ENCODE measurements at regions not wholly inside any gene's neighbourhood (a gene's known extent, or its start where the extent isn't known, plus 50 kb on each side); places are given as distances from the start of the nearest gene placed in this dataset.
"Not testable (repeated sequence)": the region's sequence is repeated elsewhere in the genome, so short reads cannot be mapped to it uniquely, and the experiment has no call there.

GRCh38 chr1:71345491-71345890 lies 264.7 kb upstream of the ZRANB2 start:
- DNase-seq (ENCODE audit: low read depth): no peak

GRCh38 chr1:71343686-71344416 lies 263.0 kb upstream of the ZRANB2 start:
- no peak for DNase-seq (ENCODE audit: low read depth)

- DNase-seq (ENCODE audit: low read depth): no peak
These were observed 258.4 kb upstream of the ZRANB2 start for GRCh38 chr1:71339238-71339637.

- no peak for DNase-seq (ENCODE audit: low read depth)
These were observed 250.2 kb upstream of the ZRANB2 start for GRCh38 chr1:71330991-71331390.

DNA sequence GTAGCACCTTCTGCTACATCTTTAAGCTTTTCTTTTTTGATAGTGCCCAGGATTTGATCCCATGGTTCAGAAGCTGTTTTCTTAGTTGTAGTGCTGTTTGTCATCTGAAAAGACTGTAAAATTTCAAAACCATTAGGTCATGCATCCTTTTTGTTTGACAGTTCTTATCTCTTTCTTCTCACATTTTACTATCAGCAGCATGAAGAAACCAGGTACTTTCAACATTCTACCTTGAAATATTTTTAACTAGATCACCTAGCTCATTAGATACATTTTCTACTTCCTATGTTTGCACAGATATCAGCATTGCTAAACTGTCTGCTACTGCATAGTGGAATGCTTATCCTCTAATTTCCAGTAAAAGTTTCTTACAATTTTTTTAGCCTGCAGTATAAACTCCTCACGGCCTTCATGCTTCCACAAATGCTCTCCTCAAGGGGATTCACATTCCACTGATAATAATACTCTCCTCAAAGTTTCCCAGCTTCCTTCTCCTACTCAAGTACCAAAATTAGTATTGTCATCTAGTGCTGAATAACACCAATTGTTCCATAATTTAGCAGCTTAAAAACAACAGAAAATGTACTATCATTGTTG lies 243.9 kb upstream of the ZRANB2 start:
- no peak for DNase-seq (ENCODE audit: low read depth)

DNA sequence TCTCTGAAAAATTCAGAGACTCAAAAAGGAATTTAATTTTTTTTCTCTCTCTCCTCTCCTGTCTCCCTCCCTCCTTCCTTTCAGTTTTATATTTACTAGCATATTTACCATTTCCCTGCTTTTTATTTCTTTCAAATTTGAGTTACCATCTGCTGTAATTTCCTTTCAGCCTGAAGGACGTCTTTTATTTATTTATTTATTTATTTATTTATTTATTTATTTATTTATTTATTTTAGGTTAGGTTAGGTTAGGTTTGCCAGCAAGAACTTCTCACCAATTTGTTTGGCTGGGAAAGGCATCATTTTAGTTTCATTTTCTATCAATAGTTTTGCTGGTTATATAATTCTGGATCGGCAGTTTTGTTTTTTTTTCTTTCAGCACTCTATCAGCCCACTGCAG lies 231.7 kb upstream of the ZRANB2 start:
- DNase-seq (ENCODE audit: low read depth): no peak

DNA sequence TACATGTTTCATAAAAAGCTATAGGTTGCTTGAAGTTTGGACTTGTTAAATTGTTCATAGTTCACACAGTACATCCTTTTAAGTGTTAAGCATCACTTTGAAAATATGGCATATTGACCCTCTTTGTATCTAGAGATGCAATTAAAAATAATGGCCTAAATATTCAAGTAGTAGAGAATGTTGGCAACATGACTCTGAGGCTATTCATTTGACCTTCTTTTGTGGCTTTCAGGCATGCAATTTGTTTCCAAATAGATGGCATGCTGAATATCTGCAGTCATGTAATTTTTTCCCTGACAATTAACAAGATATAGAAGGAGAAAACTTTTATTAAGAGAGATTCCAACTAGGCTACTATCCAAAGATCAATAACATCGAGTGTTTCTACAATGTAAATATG lies 230.5 kb upstream of the ZRANB2 start:
- DNase-seq (ENCODE audit: low read depth): no peak

GRCh38 chr1:71307451-71307850 lies 226.6 kb upstream of the ZRANB2 start:
- DNase-seq (ENCODE audit: low read depth): peak; percentile 19

- DNase-seq (ENCODE audit: low read depth): no peak
These were observed 223.3 kb upstream of the ZRANB2 start for GRCh38 chr1:71304125-71304524.

GRCh38 chr1:71303617-71304041 lies 222.8 kb upstream of the ZRANB2 start:
- no peak for DNase-seq (ENCODE audit: low read depth)

GRCh38 chr1:71298633-71299032 lies 217.8 kb upstream of the ZRANB2 start:
- DNase-seq (ENCODE audit: low read depth): no peak

DNA sequence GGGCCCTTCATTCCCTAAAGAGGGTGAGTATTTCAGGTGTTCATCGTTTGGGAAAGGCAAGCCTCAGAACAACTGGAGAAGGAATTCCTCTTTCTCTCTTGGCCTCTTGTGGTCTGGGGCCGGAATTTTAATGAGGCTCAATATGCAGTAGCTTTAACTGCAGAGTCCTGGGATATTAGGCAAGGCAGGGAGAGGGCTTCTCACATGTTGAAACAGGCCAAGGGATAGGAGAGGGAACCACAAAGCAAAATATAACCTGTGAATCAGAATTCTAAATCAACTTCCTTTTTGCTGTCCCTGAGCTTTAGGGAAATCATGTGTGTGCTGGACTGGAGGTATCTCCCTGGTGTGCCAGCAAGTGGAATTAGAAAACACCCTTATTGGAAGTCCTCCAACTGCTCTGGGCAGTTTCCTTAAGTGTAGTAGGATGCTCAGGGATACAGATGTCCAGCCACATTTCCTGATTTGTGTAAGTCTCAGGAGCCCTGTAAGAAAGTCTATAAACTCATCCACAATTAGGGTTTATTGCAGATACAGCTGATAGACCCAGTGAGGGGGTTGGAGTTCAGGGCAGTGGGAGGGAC lies 215.8 kb upstream of the ZRANB2 start:
- DNase-seq (ENCODE audit: low read depth): no peak

GRCh38 chr1:71295350-71295749 lies 214.5 kb upstream of the ZRANB2 start:
- no peak for DNase-seq (ENCODE audit: low read depth)

DNA sequence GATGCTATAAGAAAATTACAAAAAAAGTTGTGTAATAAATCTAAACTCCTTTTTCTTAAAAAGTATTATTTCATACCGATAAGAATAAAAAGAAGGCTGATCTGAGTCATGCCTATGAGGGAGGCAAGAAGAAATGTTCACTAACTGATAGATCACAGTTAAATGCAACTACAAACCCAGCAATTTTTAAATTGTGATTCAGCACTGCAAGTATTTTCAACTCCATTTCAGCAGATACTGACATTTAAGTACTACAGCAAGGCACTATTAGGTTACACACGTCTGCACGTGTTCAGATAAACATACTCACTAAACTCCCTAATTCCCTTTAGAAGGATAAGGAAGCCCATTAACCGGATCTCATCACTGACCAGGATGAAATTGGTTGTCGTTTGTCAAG lies 213.3 kb upstream of the ZRANB2 start:
- DNase-seq (ENCODE audit: low read depth): no peak

DNA sequence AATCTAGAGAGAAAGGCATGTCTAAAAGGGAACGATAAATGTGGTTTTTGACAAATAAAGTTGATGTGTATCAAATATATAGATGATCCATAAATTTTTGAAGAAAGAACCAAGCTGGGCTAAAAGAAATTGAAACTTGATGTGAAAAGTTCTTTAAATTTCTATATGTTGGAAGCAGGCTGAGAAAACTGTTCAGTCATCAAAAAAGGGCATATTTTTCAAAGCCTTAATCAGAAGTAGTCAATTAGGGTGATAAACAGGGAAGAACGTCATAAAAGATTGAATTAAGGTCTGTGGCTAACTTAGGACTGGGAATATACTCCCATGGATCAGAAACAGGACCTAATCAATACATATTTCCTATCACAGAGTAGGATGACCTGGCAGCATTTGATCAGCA lies 211.4 kb upstream of the ZRANB2 start:
- no peak for DNase-seq (ENCODE audit: low read depth)

- DNase-seq (ENCODE audit: low read depth): not testable (repeated sequence)
These were observed 209.8 kb upstream of the ZRANB2 start for GRCh38 chr1:71290506-71291237.

- no peak for DNase-seq (ENCODE audit: low read depth)
These were observed 204.7 kb upstream of the ZRANB2 start for GRCh38 chr1:71285529-71285928.

DNA sequence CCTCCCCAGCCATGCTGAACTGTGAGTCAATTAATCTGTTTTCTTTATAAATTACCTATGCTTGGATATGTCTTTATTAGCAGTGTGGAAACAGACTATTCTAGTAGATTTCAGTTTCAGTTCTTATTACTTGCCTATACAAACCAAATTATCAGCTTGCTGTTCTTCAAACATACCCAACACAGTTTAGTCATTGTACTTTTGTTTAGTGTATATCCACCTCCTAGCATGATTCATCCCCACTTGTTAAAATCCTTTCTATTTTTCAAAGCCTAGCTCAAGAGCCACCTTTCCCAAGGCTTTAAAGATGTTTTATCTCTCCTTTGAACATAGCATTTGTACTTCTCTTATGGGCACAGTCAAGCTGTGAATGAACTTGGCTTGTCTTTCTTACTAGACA lies 195.6 kb upstream of the ZRANB2 start:
- DNase-seq (ENCODE audit: low read depth): no peak

GRCh38 chr1:71273334-71273733 lies 192.5 kb upstream of the ZRANB2 start:
- no peak for DNase-seq (ENCODE audit: low read depth)

- DNase-seq (ENCODE audit: low read depth): no peak
These were observed 189.6 kb upstream of the ZRANB2 start for GRCh38 chr1:71270394-71270915.

DNA sequence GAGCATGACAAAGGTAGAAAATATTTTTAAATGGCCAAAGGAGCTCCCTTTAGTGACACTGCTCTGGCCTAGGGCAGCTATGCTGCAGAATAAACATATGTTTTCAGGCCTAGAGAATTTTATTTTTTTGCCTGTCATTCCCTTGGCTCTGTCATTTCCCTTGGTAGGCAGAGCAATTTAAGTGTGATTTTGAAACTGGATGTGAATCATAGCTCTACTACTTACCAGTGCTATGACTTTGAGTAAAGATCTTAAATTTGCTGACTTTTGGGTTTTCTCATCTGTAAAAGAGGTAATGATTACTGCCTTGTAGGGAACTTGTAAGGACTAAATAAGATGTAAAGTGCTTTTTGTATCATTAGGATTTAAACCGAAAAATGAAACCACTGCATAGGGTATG lies 189.0 kb upstream of the ZRANB2 start:
- no peak for DNase-seq (ENCODE audit: low read depth)

- DNase-seq (ENCODE audit: low read depth): no peak
These were observed 188.3 kb upstream of the ZRANB2 start for GRCh38 chr1:71269179-71269578.

All from forelimb muscle (tissue), 1 donor.